ENCODE measurements at regions not wholly inside any gene's neighbourhood (a gene's known extent, or its start where the extent isn't known, plus 50 kb on each side); places are given as distances from the start of the nearest gene placed in this dataset.

GRCh38 chrX:20829665-20830491 is 544.3 kb upstream of the CNKSR2 start:
- Mint-ChIP-seq H3K4me1 (ENCODE audit: low read depth) (no peaks in the 10 kb centered on the region), H3K4me3 (no peak overlapping the region), H3K27ac (no peak overlapping the region), H3K36me3 (ENCODE audit: insufficient read depth in 2 of 2) (no peaks in the 10 kb centered on the region), H3K9me3 (no peaks in the 10 kb centered on the region), H3K27me3 (ENCODE audit: low read depth) (no peaks in the 10 kb centered on the region)
- DNase-seq (no peak), ATAC-seq (replicated peaks in 1 of 2) (no peak)

GRCh38 chrX:20825984-20826383 is 548.2 kb upstream of the CNKSR2 start:
- no peak overlapping the region for H3K27ac Mint-ChIP-seq
- ATAC-seq (replicated peaks in 1 of 2) (no peak), DNase-seq (no peak)
- H3K36me3 Mint-ChIP-seq (ENCODE audit: insufficient read depth in 2 of 2) = no peaks in the 10 kb centered on the region
- H3K27me3 Mint-ChIP-seq (ENCODE audit: low read depth) = no peaks in the 10 kb centered on the region
- no peaks in the 10 kb centered on the region for H3K4me1 Mint-ChIP-seq (ENCODE audit: low read depth)
- no peaks in the 10 kb centered on the region for H3K9me3 Mint-ChIP-seq
- H3K4me3 Mint-ChIP-seq = no peak overlapping the region

DNA sequence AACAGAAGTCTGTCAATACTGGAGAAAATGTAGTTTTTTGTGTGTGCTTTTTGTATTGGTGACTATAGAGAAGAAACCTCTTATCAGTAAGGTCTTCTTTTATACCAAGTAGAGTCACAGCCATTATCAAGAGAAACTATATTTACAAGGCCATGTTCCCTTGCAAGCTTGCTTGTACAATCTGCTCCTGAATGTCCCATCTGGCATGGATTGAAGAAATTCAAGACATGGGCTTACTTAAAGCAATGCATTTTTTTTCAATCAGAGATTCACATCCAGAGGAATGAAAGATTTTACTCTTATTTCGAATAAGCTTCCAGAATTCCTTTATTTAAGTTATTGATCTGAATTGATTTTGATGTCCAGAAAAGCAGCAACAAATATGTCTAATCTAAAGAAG is 537.3 kb upstream of the RPS6KA3 start:
- ATAC-seq (replicated peaks in 1 of 2) = no peak
- DNase-seq = no peak
- Mint-ChIP-seq H3K4me3 (no peak overlapping the region), H3K36me3 (ENCODE audit: insufficient read depth in 2 of 2) (no peaks in the 10 kb centered on the region), H3K27ac (no peak overlapping the region), H3K27me3 (ENCODE audit: low read depth) (no peaks in the 10 kb centered on the region), H3K4me1 (ENCODE audit: low read depth) (no peaks in the 10 kb centered on the region), H3K9me3 (peaks cover 0 to 2% of the 10 kb centered on the region in 2 donors)

DNA sequence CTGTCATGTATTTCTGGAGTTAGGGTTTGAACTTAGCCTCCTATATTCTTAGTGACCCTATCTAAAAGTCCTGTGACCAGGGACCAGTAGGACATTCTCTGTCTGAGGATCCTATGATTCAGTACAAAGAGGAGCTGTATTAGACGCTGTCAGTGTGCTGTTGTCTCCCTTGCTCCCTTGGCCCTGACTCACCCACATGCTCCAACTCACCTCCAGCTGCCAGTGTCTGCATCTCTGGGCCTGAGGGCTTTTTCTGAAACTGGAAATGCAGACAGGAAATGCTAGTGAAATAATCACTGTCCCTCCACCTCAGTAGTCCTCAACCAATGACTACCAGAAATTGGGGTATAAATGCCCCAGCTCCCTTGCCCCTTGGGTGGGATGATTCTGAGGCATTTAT is 535.3 kb upstream of the RPS6KA3 start:
- H3K27ac Mint-ChIP-seq = no peak overlapping the region
- no peak overlapping the region for H3K4me3 Mint-ChIP-seq
- DNase-seq (no peak), ATAC-seq (replicated peaks in 1 of 2) (no peak)
- H3K4me1 Mint-ChIP-seq (ENCODE audit: low read depth) = no peaks in the 10 kb centered on the region
- H3K9me3 Mint-ChIP-seq = peaks cover 0 to 2% of the 10 kb centered on the region in 2 donors
- no peaks in the 10 kb centered on the region for H3K27me3 Mint-ChIP-seq (ENCODE audit: low read depth)
- H3K36me3 Mint-ChIP-seq (ENCODE audit: insufficient read depth in 2 of 2) = no peaks in the 10 kb centered on the region

DNA sequence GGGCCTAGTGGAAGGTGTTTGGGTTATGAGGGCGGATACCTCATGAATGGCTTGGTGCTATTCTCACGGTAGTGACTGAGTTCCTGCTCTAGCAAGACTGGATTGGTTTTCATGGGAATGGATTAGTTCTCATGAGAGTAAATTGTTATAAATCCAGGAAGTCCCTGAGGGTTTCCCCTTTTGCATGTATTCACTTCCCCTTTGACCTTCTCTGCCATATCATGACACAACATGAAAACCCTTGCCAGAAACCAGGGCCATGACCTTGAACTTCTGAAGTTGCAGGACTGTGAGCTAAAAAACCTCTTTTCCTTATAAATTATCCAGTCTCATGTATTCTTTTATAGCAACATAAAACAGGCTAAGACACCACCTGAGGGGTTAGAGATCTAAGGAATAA is 529.7 kb upstream of the RPS6KA3 start:
- Mint-ChIP-seq H3K4me1 (ENCODE audit: low read depth) (no peaks in the 10 kb centered on the region), H3K27me3 (ENCODE audit: low read depth) (peaks cover 10% of the 10 kb centered on the region), H3K27ac (no peak overlapping the region), H3K36me3 (ENCODE audit: insufficient read depth in 2 of 2) (no peaks in the 10 kb centered on the region), H3K4me3 (no peak overlapping the region), H3K9me3 (peaks cover 0 to under 1% of the 10 kb centered on the region in 2 donors)
- ATAC-seq (replicated peaks in 1 of 2) (no peak), DNase-seq (no peak)

GRCh38 chrX:20789103-20789502 is 522.4 kb upstream of the RPS6KA3 start:
- H3K27me3 Mint-ChIP-seq (ENCODE audit: low read depth) = peaks cover 23% of the 10 kb centered on the region
- no peak overlapping the region for H3K27ac Mint-ChIP-seq
- no peak overlapping the region for H3K4me3 Mint-ChIP-seq
- H3K9me3 Mint-ChIP-seq = peaks cover 0 to under 1% of the 10 kb centered on the region in 2 donors
- H3K36me3 Mint-ChIP-seq (ENCODE audit: insufficient read depth in 2 of 2) = no peaks in the 10 kb centered on the region
- H3K4me1 Mint-ChIP-seq (ENCODE audit: low read depth) = no peaks in the 10 kb centered on the region
- no peak for ATAC-seq (replicated peaks in 1 of 2)
- DNase-seq = no peak

- Mint-ChIP-seq H3K27ac (no peak overlapping the region), H3K27me3 (ENCODE audit: low read depth) (peaks cover 8% of the 10 kb centered on the region), H3K9me3 (peaks cover 4 to 5% of the 10 kb centered on the region in 2 donors), H3K36me3 (ENCODE audit: insufficient read depth in 2 of 2) (no peaks in the 10 kb centered on the region), H3K4me1 (ENCODE audit: low read depth) (no peaks in the 10 kb centered on the region), H3K4me3 (no peak overlapping the region)
- ATAC-seq (replicated peaks in 1 of 2) (no peak), DNase-seq (no peak)
These were observed 500.6 kb upstream of the RPS6KA3 start for GRCh38 chrX:20767346-20767745.

DNA sequence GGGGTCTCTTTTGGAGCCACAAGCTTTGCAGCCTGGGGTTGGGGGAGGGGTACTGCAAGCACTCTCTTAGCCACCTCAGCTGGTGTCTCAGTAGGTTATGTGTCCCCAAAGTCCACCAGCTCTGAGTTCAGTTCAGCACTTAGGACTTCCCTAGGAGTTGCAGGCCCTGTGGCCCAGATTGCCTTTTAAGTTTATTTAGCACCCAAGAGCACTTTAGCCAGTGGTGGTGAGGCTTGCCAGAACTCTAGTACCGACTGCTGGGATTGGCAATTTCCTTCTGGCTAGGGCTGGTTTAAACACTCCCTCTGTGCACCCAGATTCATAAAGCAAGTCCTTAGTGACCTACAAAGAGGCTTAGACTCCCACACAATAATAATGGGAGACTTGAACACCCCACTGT is 489.9 kb upstream of the RPS6KA3 start:
- Mint-ChIP-seq H3K27me3 (ENCODE audit: low read depth) (peaks cover 8% of the 10 kb centered on the region), H3K9me3 (no peaks in the 10 kb centered on the region), H3K27ac (no peak overlapping the region), H3K4me1 (ENCODE audit: low read depth) (no peaks in the 10 kb centered on the region), H3K36me3 (ENCODE audit: insufficient read depth in 2 of 2) (no peaks in the 10 kb centered on the region), H3K4me3 (no peak overlapping the region)
- no peak for DNase-seq
- no peak for ATAC-seq (replicated peaks in 1 of 2)

DNA sequence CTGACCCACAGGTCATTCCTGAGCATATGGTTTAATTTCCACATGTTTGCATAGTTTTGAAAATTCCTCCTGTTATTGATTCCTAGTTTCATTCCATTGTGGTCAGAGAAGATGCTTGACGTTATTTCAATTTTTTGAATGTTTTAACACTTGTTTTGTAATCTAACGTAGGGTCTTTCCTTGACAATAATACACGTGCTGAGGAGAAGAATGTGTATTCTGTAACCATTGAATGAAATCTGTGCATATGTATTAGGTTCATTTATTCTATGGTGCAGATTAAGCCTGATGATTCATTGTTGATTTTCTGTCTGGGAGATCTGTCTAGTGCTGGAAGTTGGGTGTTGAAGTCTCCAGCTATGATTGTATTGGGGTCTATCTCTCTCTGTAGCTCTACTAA is 486.4 kb upstream of the RPS6KA3 start:
- no peak for ATAC-seq (replicated peaks in 1 of 2)

GRCh38 chrX:20746690-20747089 is 480.0 kb upstream of the RPS6KA3 start:
- H3K4me3 Mint-ChIP-seq = no peak overlapping the region
- no peak for ATAC-seq (replicated peaks in 1 of 2)
- H3K27me3 Mint-ChIP-seq (ENCODE audit: low read depth) = no peaks in the 10 kb centered on the region
- DNase-seq = no peak
- H3K9me3 Mint-ChIP-seq = no peaks in the 10 kb centered on the region
- H3K27ac Mint-ChIP-seq = no peak overlapping the region
- no peaks in the 10 kb centered on the region for H3K36me3 Mint-ChIP-seq (ENCODE audit: insufficient read depth in 2 of 2)
- H3K4me1 Mint-ChIP-seq (ENCODE audit: low read depth) = no peaks in the 10 kb centered on the region

More for the DNA sequence above, 486.4 kb upstream of the RPS6KA3 start:
- no peaks in the 10 kb centered on the region for H3K4me1 Mint-ChIP-seq (ENCODE audit: low read depth)
- H3K9me3 Mint-ChIP-seq = no peaks in the 10 kb centered on the region
- no peak for DNase-seq
- no peak overlapping the region for H3K4me3 Mint-ChIP-seq
- peaks cover 8% of the 10 kb centered on the region for H3K27me3 Mint-ChIP-seq (ENCODE audit: low read depth)
- H3K36me3 Mint-ChIP-seq (ENCODE audit: insufficient read depth in 2 of 2) = no peaks in the 10 kb centered on the region
- no peak overlapping the region for H3K27ac Mint-ChIP-seq

GRCh38 chrX:20743046-20743445 is 476.3 kb upstream of the RPS6KA3 start:
- no peak for ATAC-seq (replicated peaks in 1 of 2)
- no peak overlapping the region for H3K4me3 Mint-ChIP-seq
- H3K27ac Mint-ChIP-seq = no peak overlapping the region

GRCh38 chrX:20742106-20742505 is 475.4 kb upstream of the RPS6KA3 start:
- ATAC-seq (replicated peaks in 1 of 2) (no peak), DNase-seq (no peak)
- no peaks in the 10 kb centered on the region for H3K36me3 Mint-ChIP-seq (ENCODE audit: insufficient read depth in 2 of 2)
- H3K4me3 Mint-ChIP-seq = no peak overlapping the region
- peaks cover 13% of the 10 kb centered on the region for H3K27me3 Mint-ChIP-seq (ENCODE audit: low read depth)
- H3K4me1 Mint-ChIP-seq (ENCODE audit: low read depth) = no peaks in the 10 kb centered on the region
- H3K27ac Mint-ChIP-seq = no peak overlapping the region
- no peaks in the 10 kb centered on the region for H3K9me3 Mint-ChIP-seq

More at GRCh38 chrX:20743046-20743445, 476.3 kb upstream of the RPS6KA3 start:
- no peaks in the 10 kb centered on the region for H3K4me1 Mint-ChIP-seq (ENCODE audit: low read depth)
- no peaks in the 10 kb centered on the region for H3K9me3 Mint-ChIP-seq
- peaks cover 13% of the 10 kb centered on the region for H3K27me3 Mint-ChIP-seq (ENCODE audit: low read depth)
- no peak for DNase-seq
- H3K36me3 Mint-ChIP-seq (ENCODE audit: insufficient read depth in 2 of 2) = no peaks in the 10 kb centered on the region

DNA sequence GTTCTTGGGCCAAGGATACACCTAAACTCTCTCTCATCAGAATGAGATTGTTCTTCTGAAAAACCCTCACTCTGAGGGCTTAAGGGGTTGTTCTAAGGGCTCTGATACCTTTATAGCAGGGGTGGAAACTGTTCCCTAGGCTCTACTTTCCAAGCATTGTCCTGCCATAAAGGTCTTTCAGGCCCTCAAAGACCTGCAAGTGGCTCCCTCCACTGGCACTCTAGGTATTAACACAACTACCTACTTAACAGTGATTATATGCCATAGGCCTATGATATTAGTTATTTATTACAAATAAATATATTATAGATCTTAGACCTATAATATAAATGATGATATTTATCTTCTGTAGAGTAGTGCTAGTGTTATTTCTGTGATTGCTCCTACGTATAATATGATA is 473.7 kb upstream of the RPS6KA3 start:
- peaks cover 23% of the 10 kb centered on the region for H3K27me3 Mint-ChIP-seq (ENCODE audit: low read depth)
- no peaks in the 10 kb centered on the region for H3K4me1 Mint-ChIP-seq (ENCODE audit: low read depth)

More for the DNA sequence above, 473.7 kb upstream of the RPS6KA3 start:
- no peaks in the 10 kb centered on the region for H3K36me3 Mint-ChIP-seq (ENCODE audit: insufficient read depth in 2 of 2)
- no peaks in the 10 kb centered on the region for H3K9me3 Mint-ChIP-seq
- DNase-seq = no peak
- ATAC-seq (replicated peaks in 1 of 2) = no peak
- H3K27ac Mint-ChIP-seq = no peak overlapping the region
- H3K4me3 Mint-ChIP-seq = no peak overlapping the region
